ENCODE measurements at regions not wholly inside any gene's neighbourhood (a gene's known extent, or its start where the extent isn't known, plus 50 kb on each side); places are given as distances from the start of the nearest gene placed in this dataset.

DNA sequence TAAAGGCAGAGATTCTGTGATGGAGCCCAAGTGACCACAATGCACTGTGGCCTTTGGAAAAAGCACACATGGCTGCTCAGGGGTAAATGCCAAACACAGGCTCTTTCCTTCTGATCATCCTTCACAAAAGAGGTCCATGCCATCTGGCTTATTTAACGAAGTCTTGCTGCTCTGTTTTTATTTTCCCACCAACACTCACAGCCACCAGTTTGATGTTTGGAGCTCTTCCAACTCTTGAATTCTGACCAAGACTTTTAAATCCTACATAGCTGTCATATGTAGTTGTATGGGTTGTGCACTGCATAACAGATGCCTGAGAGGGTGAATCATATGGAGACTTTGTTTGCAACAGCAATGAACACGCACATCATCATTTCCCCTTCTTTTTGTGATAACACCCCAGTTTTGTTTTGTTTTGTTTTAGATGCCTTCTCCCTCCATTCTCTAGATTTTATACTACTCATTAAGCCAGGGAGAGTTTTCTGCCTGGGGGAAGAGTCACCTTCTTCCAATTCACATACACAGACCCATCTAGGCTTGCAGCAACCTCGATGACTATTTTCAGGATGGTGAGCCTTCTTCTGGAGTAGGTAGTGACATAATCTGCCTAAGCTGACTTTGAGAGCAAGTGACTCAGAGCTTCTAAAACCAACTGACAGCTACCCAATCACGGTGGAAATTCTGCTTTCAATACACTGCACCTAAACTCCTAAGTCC is 145.2 kb upstream of the WSCD2 start:
- no peak for DNase-seq

GRCh38 chr12:107984973-107985372 is 144.1 kb upstream of the WSCD2 start:
- no peak for DNase-seq

- no peak for DNase-seq
Observed at GRCh38 chr12:107986183-107986582, 142.9 kb upstream of the WSCD2 start.

GRCh38 chr12:107990325-107990724 is 138.8 kb upstream of the WSCD2 start:
- DNase-seq, result peak; percentile 37

GRCh38 chr12:107992029-107992428 is 137.1 kb upstream of the WSCD2 start:
- no peak for DNase-seq

DNA sequence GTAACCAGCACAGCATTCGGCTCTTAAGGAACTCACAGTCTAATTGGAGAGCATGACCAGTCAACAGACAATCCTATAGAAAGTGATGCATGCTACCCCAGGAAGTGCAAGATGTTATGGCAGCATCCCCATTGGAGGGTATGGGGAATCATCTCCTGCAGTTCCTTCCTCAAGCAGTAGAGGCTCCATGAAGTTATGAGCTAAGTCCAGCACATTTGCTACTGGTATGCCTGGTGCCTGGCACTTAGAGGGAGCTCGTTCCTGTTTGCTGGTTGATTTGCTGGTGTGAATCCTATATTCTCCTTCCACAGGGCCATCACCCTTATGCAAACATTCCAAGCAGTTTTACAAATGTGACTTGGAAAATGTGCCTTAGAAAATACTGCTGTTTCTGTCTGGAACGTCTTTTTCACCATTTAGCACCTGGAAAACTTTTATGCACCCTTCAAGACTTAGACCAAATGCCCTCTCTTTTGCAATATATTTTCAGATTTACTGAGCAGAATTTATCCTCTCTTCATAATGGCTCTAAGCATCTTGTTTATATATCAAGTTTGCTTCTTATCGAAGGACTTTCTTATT is 136.1 kb upstream of the WSCD2 start:
- peak; percentile 2 for DNase-seq

GRCh38 chr12:107998863-107999262 is 130.2 kb upstream of the WSCD2 start:
- DNase-seq, result no peak

DNA sequence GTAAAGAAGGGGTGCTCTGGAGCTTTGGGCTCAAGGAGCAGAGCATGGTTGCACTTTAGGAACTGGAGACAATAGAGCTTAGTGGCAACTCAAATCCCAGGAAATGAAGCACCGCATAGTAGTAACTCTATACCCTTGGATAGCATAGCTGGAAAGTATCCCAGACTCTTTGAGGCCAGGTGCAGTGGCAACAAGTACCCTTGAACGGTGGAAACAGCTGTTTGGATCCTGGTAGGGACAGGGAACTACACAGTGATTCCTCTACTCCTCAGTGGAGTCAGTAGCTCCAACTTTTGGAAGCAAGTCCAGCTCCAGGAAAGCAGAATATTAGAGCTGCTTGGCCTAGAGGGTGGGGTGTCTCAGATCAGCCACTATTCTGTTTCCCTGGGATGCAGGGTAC is 129.0 kb upstream of the WSCD2 start:
- no peak for DNase-seq

DNA sequence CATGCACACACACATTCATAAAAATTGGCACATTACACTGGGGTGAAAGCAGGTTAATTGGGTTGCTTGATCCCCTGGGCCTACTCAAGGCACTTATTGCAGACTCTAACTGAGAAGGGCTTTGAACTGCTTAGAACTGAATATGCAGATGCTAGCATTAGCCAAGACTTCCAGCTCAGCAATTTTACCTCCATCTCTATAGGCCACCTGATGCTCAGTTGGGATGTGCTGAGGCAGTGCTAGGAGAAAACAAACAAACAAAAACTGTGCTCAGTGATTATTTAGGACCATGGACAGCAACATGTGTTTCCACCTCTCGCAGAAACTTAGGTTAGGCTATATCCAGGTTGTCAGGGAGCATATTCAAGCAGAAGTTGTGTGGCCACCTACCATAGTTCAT is 124.8 kb upstream of the WSCD2 start:
- no peak for DNase-seq

DNA sequence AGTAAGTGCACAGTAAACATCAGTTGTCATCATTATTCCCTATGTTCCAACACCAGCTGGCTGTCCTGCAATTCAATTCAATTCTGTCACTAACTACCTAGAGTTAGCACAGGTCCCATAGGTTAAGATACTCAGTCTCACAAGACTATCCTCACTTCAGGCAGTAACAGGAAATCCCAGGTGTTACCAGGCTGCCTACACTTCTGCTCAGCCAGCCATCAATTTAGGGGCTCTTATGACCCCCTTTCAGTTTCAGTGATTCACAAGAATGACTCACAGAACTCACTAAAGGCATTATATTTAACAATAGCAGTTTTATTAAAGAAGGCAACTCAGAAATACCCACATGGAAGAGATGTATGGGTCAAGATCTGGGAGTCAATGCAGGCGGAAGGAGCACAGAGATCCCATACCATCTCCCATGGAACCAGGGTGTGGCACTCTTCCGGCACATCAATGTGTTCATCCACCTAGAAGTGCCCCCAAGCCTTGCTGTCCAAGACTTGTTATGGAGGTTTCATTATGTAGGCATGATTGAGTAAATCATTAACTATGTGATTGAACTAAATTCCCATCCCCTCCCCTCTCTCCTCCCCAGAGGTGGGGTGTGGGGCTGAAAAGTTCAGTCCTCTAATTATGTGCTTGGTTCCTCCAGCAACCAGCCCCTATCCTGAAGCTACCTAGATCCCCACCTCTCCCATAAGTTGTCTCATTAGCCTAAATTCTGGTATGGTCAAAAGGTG is 120.8 kb upstream of the WSCD2 start:
- no peak for DNase-seq

- no peak for DNase-seq
Observed at GRCh38 chr12:108009442-108010070, 119.5 kb upstream of the WSCD2 start.

- no peak for DNase-seq
Observed at GRCh38 chr12:108016022-108016564, 113.0 kb upstream of the WSCD2 start.

GRCh38 chr12:108017472-108018057 is 111.5 kb upstream of the WSCD2 start:
- no peak for DNase-seq

DNA sequence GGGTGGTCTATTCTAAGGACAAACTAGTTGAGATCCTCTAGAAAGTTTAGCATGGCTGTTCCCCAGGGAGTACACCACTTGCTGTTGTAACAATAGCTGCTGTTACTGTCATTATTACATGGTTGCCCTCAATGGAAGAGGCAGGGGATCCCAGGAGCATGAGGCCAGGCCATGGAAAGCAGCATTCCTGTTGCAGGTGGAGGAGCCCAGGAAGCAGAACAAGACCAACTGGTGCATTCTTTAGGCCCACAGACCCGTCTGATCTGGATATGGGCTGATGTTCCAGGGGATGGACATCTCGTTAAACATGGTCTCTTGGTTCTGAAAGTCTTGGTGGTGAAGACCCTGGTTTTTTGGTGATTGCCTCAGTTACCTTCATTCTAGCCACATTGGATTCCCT is 109.2 kb upstream of the WSCD2 start:
- no peak for DNase-seq

DNA sequence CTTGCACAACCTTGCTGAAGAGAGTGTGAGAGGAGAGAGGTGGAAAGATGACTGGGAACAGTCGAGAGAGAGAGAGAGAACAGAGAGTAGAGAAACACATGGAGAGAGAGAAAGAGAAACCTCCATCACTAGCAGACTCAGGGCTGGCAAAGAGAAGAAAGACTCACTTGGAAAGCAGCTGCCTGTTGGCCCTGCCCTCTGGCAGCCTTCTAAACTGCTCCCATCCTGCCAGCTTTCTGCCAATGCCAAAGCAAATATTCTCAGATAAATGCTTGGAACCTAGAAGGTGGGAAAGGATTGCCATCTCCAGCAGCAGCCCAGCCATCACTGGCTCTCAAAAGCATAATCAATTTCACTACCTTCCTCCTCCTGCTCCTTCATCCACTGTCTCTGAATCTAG is 107.9 kb upstream of the WSCD2 start:
- no peak for DNase-seq

DNA sequence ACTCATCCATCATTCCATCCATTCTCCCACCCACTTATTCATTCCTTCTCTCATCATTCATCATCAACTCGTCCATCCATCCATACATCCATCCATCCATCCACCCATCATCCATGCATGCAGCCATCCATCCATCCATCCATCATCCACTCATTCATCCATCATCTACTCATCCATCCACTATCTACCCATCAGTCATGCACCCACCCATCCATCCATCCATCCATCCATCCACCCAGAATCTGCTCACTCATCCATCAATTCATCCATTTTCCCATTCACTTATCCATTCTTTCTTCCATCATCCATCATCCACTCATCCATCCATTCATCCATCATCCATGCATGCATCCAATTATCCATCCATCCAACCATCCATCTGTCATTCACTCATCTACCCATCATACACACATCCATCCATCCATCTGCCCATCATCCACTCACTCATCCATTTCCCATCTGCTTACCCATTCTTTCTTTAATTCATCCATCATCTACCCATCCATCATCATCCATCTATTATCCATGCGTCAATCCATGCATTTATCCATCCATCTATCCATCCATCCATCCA is 107.1 kb upstream of the WSCD2 start:
- no peak for DNase-seq

- no peak for DNase-seq
Observed at GRCh38 chr12:108029051-108029835, 99.8 kb upstream of the WSCD2 start.

GRCh38 chr12:108033090-108033489 is 96.0 kb upstream of the WSCD2 start:
- DNase-seq, result no peak

DNA sequence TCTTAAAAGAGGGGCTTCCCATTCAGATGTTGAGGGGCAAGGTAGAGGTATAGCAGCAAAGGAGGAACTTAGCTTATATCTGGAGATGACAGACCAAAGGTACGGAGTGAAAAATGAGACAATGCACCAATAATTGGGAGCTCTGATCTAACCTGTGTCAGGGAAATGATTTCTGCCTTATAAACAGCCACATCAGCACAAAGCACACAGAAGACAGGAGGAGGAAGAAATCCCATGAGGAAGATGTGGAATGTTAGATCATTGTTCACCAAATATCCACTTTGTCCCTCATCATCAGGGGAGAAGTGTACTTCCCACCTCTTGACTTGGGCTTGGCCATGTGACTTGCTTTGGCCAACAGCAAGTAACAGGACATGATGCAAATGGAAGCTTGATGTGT is 93.7 kb upstream of the WSCD2 start:
- no peak for DNase-seq

GRCh38 chr12:108037960-108038359 is 91.1 kb upstream of the WSCD2 start:
- DNase-seq, result no peak

DNA sequence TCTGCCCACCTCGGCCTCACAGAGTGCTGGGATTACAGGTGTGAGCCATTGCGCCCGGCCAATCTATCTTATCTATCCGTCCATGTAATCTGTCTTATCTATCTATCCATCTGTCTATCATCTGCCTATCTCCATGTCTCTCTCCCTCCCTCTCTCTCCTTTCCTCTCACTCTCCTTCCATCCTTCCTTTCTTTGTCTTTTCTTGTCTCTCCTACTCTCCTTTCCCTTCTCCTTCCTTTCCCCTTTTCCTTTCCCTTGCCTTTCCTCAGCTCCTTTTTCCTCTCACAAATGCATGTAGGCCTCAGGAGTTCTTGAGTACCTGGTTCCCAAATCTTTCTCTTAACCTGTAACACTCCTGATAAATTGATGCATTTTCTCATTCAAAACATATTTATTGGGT is 89.3 kb upstream of the WSCD2 start:
- DNase-seq, result no peak

DNA sequence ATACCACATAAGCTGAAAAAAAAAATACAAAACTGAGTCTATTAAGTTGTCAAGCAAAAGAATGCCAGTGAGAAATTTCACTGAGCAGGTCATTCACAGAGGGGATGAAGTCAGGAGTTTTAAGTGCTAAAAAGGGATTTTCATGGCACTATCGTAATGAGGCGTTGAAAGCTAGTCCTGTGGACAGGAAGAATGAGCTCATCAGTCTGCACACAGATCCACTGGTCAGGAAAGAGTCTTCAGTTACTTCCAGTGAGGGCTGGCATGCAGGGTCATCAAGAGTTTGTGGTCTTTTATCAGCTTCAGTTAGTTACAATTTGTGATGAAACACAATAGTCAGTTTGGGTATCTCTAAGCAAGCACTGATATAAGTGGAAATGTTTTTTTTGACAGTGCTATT is 88.1 kb upstream of the WSCD2 start:
- DNase-seq, result no peak

All from CD4-positive, alpha-beta T cell treated with Interleukin-21 for 1 hour (primary cell).